LNCAP (cell line): ENCODE measurements at regions not wholly inside any gene's neighbourhood (a gene's known extent, or its start where the extent isn't known, plus 50 kb on each side); places are given as distances from the start of the nearest gene placed in this dataset.

Experiments
- CTCF ChIP-seq: fragments of 450-650 bp; IDR thresholded peaks from 2 replicates; pipeline ENCODE4 v1.5.1; 2017; ENCODE audit warnings: mild to moderate bottlenecking

- TF ChIP-seq CTCF, result no peak
Observed at GRCh38 chr6:84379142-84379541, 151.7 kb upstream of the CEP162 start.

- TF ChIP-seq CTCF, result no peak
Observed at GRCh38 chr6:84372290-84372689, 144.8 kb upstream of the CEP162 start.

- no peak for TF ChIP-seq CTCF
Observed at GRCh38 chr6:84371681-84372080, 144.2 kb upstream of the CEP162 start.

- TF ChIP-seq CTCF, result no peak
Observed at GRCh38 chr6:84362193-84362821, 134.9 kb upstream of the CEP162 start.

- TF ChIP-seq CTCF, result no peak
Observed at GRCh38 chr6:84361372-84362192, 134.1 kb upstream of the CEP162 start.

- TF ChIP-seq CTCF, result no peak
Observed at GRCh38 chr6:84360039-84360438, 132.6 kb upstream of the CEP162 start.

GRCh38 chr6:84358581-84358980 is 131.1 kb upstream of the CEP162 start:
- no peak for TF ChIP-seq CTCF
